8988T (cell line): ENCODE measurements at regions not wholly inside any gene's neighbourhood (a gene's known extent, or its start where the extent isn't known, plus 50 kb on each side); places are given as distances from the start of the nearest gene placed in this dataset.
"Not testable (repeated sequence)": the region's sequence is repeated elsewhere in the genome, so short reads cannot be mapped to it uniquely, and the experiment has no call there.

ENCODE experiments used
- DNase-seq: peaks from one replicate; pipeline ENCODE4 v3.0.0; 2011

- DNase-seq = no peak
Observed at GRCh38 chr3:161694682-161695564, 198.3 kb downstream of the OTOL1 start.

DNA sequence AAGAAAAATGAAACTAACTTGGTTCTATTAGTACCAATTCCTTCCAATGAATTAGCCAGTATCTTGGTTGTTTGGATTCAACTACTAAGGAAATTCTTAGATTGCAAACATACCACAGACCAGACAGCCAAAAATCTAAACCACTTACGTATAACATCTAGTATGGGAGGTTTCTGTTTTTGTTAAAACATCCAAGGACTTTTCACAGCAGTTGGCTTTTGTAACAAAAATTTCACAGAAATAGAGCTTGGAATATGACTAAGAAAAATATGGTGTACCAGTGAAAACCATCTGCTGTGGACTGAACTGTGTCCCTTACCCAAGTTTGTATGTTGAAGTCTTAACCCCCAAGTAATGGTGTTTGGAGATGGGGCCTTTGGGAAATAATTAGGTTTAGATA, 199.2 kb downstream of the OTOL1 start:
- DNase-seq = no peak

GRCh38 chr3:161700998-161701397, 204.4 kb downstream of the OTOL1 start:
- no peak for DNase-seq

DNA sequence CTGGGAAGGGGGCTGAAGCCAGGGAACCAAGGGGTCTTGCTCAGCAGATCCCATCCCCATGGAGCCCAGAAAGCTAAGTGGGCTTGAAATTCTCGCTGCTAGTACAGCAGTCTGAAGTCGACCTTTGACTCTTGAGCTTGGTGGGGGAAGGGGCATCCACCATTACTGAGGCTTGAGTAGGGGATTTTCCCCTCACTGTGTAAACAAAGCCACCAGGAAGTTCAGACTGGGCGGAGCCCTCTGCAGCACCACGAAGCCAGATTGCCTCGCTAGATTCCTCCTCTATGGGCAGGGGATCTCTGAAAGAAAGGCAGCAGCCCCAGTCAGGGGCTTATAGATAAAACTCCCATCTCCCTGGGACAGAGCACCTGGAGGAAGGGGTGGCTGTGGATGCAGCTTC, 210.6 kb downstream of the OTOL1 start:
- DNase-seq = not testable (repeated sequence)

- DNase-seq = no peak
Observed at GRCh38 chr3:161713731-161714130, 217.1 kb downstream of the OTOL1 start.

GRCh38 chr3:161731968-161732367, 235.4 kb downstream of the OTOL1 start:
- no peak for DNase-seq

GRCh38 chr3:161737171-161737570, 240.6 kb downstream of the OTOL1 start:
- no peak for DNase-seq

GRCh38 chr3:161740421-161740820, 243.8 kb downstream of the OTOL1 start:
- DNase-seq = no peak

GRCh38 chr3:161744366-161744765, 247.8 kb downstream of the OTOL1 start:
- no peak for DNase-seq

- no peak for DNase-seq
Observed at GRCh38 chr3:161745741-161746140, 249.1 kb downstream of the OTOL1 start.

DNA sequence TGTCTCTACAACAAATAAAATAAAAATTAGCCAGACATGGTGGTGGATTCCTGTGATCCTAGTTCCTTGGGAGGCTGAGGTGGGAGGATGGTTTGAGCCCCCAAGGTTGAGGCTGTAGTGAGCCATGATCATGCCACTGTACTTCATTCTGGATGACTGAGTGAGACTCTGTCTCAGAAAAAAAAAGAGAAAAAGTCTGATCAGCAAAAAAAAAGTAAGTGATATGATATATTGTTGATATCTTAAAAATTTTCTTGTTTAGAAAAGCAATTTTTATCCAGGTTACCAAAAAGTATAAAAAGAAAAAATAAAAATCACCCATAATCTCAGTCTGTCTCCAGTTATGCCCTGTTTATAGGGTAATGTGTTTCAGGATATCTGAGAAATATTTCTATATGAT, 251.4 kb downstream of the OTOL1 start:
- no peak for DNase-seq

- DNase-seq = no peak
Observed at GRCh38 chr3:161754420-161755053, 257.9 kb downstream of the OTOL1 start.

DNA sequence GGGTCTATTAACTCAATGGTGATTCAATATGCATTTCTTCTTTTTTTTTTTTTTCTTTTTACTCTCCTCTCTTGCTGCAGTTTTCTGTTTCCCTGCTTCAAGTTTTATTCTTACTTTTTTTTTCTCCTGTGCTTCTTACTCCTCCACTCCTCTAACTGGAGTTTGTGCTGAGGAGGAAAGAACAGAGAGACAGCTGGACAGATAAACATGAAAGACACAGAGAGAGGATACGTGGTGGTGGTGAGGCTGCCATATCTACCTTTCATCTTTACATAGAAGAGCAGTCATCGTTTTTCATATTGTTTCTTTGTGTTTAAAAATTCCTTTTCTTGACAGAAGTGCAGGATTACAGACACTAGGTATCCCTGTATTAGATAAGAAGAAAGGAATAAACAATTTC, 262.8 kb downstream of the OTOL1 start:
- no peak for DNase-seq

DNA sequence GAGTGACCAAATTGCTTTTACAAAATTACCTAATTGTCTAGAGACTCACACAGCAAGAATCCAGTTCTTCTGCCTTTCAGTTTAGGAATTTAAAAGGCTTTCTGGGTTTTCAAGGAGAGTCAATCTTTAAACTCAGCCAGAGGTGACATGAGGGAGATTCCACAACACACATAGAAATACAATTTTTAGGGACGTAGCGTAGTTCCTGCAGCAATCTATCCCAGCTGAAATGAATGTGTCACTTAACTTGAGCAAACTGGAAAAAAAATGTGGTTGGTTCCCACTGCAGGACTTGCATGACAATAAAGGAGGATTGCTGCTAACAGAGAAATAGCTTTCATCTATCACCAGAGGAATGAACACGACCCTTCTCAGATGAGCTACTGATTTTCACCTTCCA, 269.7 kb downstream of the OTOL1 start:
- no peak for DNase-seq

DNA sequence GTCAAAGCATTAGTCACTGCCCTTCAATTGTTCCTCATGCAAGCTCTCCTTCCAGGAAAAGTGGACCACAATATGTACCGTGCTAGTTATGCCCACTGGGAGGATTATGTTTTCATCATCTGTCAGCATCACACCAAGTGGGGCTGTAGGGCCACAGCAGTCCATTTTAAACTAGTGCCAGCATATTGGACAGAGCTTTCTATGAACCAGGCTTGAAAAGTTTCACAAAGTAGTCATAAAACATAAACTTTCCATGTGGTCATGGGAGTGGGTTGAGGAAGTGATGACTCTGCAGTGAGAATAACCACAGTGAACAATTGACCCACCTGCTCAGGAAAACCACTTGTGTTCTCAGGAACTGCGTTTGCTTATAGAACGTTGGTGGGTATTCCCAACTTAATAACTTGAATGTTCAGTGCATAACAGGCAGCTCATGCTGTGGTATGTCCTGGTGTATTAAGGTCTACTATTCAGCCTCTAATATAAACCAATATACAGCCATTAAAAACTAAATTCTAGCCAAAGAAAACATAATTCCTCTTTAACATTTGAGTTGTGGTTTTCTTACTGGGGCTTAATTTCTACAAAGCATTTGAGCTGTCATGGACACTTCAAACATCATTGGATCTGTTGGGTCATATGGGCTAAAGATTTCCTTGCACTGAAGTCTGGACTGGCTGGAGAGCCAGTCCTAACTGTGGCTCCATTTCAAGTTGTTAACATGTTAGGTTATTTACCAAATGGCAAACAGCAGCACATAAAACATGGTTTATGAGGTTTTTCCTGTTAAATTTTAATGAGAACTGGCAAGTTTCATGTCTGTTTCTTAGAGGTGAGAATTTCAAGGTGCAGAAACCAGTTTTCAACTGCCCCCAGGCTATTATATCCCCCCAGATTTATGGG, 274.1 kb downstream of the OTOL1 start:
- no peak for DNase-seq

DNA sequence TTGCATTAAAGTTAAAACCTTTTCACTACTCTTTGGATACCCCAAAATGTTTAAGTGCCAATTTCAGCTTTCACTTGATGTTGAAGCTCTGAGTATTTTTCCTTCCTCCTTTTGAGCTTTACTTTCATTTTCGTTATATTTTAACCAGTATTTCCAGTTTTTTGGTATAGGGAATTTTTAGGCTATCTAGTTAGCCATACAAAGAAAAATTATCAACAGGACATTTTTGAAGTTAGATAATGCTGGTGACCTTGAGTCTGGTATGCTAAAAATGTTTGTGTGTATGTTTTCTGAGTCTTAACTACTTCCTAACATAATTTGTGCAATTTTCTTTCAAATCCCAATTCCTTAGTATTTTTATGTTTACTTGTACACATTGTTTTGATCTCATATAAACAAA, 284.8 kb downstream of the OTOL1 start:
- no peak for DNase-seq

- DNase-seq = no peak
Observed at GRCh38 chr3:161793194-161793930, 296.8 kb downstream of the OTOL1 start.

- no peak for DNase-seq
Observed at GRCh38 chr3:161794551-161794950, 297.9 kb downstream of the OTOL1 start.

- DNase-seq = no peak
Observed at GRCh38 chr3:161796312-161796711, 299.7 kb downstream of the OTOL1 start.

GRCh38 chr3:161796780-161797179, 300.2 kb downstream of the OTOL1 start:
- DNase-seq = no peak

DNA sequence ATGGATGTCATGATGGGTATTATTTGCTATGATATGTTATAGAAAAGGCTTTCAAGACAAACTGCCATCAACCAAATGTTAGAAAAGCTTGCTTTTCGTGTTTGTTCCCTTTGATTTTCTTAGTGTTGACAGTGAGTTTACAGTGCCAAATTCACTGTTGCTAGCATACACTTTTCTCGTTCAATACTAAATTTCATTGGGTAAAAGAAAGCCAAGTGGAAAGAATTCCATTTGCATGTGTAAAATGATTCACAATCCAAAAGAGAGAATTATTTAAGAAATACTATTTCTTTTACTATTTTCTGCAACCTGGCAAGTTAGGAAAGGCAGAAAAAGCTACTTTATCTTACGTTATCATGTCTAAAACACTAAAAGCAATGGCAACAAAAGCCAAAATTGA, 301.4 kb downstream of the OTOL1 start:
- no peak for DNase-seq

DNA sequence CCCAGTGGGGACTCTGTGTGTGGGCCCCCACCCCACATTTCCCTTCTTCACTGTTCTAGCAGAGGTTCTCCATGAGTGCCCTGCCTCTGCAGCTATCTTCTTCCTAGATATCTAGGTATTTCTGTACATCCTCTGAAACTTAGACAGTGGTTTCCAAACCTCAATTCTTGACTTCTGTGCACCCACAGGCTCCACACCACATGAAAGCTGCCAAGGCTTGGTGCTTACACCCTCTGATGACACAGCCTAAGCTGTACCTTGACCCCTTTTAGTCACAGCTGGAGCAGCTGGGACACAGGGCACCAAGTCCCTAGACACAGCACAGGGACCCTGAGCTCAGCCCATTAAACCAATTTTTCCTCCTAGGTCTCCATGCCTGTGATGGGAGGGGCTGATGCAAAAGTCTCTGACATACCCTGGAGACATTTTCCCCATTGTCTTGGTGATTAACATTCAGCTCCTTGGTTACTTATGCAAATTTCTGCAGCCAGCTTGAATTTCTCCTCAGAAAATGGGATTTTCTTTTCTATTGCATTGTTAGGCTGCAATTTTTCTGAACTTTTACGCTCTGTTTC, 304.5 kb downstream of the OTOL1 start:
- DNase-seq = no peak
